IMR-90 (cell line): ENCODE measurements at regions not wholly inside any gene's neighbourhood (a gene's known extent, or its start where the extent isn't known, plus 50 kb on each side); places are given as distances from the start of the nearest gene placed in this dataset.

ENCODE experiments used
- ATAC-seq: fragments of 200-7000 bp; cut with Tn5 transposase; 2 replicates; pipeline ENCODE4 v1.9.1; 2020; ENCODE audit warnings: low read depth, mild to moderate bottlenecking, moderate library complexity
- BruUV-seq: library from RNA; stranded (reverse); fragments of 400-500 nt; replicated peaks from 2 replicates; lab custom pipeline; 2021; lab: Mats Ljungman, UMichigan
- CTCF ChIA-PET: fragments of 300-600 bp; formaldehyde crosslinking; extraction: SDS; loops from one replicate; lab custom pipeline; 2021; ENCODE audit warnings: antibody characterized with exemption; lab: Yijun Ruan, JAX
- POLR2A ChIA-PET: fragments of 300-600 bp; sonication (Branson Sonifier 250); formaldehyde crosslinking; loops from one replicate; lab custom pipeline; 2022; ENCODE audit warnings: antibody characterized with exemption; ENCODE audit not compliant: unreplicated experiment; lab: Charles Lee
- DNase-seq: peaks from one replicate; pipeline ENCODE4 v3.0.0; 2013
- H2AFZ ChIP-seq: replicated peaks from 2 replicates; pipeline ENCODE3; 2013; ENCODE audit warnings: low read length, mild to moderate bottlenecking; ENCODE audit not compliant: poor library complexity
- H2AK5ac ChIP-seq: 2 replicates; pipeline ENCODE4 v1.6.1; 2013; ENCODE audit warnings: low read depth, low read length, inconsistent platforms
- H2AK9ac ChIP-seq: replicated peaks from 2 replicates; pipeline ENCODE3; 2013; ENCODE audit warnings: mild to moderate bottlenecking, low read depth, low read length, moderate library complexity; ENCODE audit not compliant: poor library complexity
- H2BK120ac ChIP-seq: 2 replicates; pipeline ENCODE4 v1.6.1; 2013; ENCODE audit warnings: low read depth, low read length, inconsistent platforms
- H2BK15ac ChIP-seq: 3 replicates; pipeline ENCODE4 v1.6.1; 2013; ENCODE audit warnings: low read depth, low read length, inconsistent platforms
- H2BK20ac ChIP-seq: 2 replicates; pipeline ENCODE4 v1.6.1; 2013; ENCODE audit warnings: low read depth, mild to moderate bottlenecking, inconsistent platforms, low read length, moderate library complexity
- H2BK5ac ChIP-seq: 2 replicates; pipeline ENCODE4 v1.6.1; 2013; ENCODE audit warnings: mild to moderate bottlenecking, low read depth, low read length, inconsistent platforms; ENCODE audit not compliant: poor library complexity, severe bottlenecking
- H3K14ac ChIP-seq: replicated peaks from 2 replicates; pipeline ENCODE4 v1.6.1; 2013; ENCODE audit warnings: low read depth, low read length, inconsistent platforms
- H3K18ac ChIP-seq: 2 replicates; pipeline ENCODE4 v1.6.1; 2013; ENCODE audit warnings: low read depth, low read length, control low read depth
- H3K23ac ChIP-seq: 2 replicates; pipeline ENCODE4 v1.6.1; 2013; ENCODE audit warnings: low read depth, low read length, inconsistent platforms
- H3K27ac ChIP-seq: 2 replicates; pipeline ENCODE4 v1.5.1; 2013; ENCODE audit warnings: mild to moderate bottlenecking, control low read depth, low read length; ENCODE audit not compliant: insufficient read depth
- H3K27me3 ChIP-seq: 2 replicates; pipeline ENCODE4 v1.6.1; 2013; ENCODE audit warnings: low read length; ENCODE audit not compliant: control insufficient read depth, insufficient read depth
- H3K36me3 ChIP-seq: 2 replicates; pipeline ENCODE4 v1.6.1; 2013; ENCODE audit warnings: low read length, mixed read lengths; ENCODE audit not compliant: control insufficient read depth, insufficient read depth
- H3K4ac ChIP-seq: 2 replicates; pipeline ENCODE4 v1.6.1; 2013; ENCODE audit warnings: low read depth, low read length, inconsistent platforms
- H3K4me1 ChIP-seq: 2 replicates; pipeline ENCODE4 v1.6.1; 2013; ENCODE audit warnings: low read length, mixed read lengths; ENCODE audit not compliant: control insufficient read depth, insufficient read depth
- H3K4me2 ChIP-seq: 2 replicates; pipeline ENCODE4 v1.6.1; 2013; ENCODE audit warnings: low read depth, mild to moderate bottlenecking, control low read depth, low read length, moderate library complexity
- H3K4me3 ChIP-seq: 2 replicates; pipeline ENCODE4 v1.5.1; 2013; ENCODE audit warnings: low read depth, mild to moderate bottlenecking, control low read depth, low read length, moderate library complexity; ENCODE audit not compliant: insufficient read depth
- H3K56ac ChIP-seq: 2 replicates; pipeline ENCODE4 v1.6.1; 2013; ENCODE audit warnings: low read length, inconsistent platforms; ENCODE audit not compliant: insufficient read depth; ENCODE audit errors: extremely low read depth
- H3K79me1 ChIP-seq, 2 experiments: 2 replicates each; pipeline ENCODE4 v1.6.1; 2013; ENCODE audit warnings: low read length in 2 of 2, inconsistent platforms in 1 of 2, low read depth in 1 of 2
- H3K9ac ChIP-seq: 2 replicates; pipeline ENCODE4 v1.6.1; 2013; ENCODE audit warnings: low read depth, low read length, control low read depth
- H3K9me1 ChIP-seq: 2 replicates; pipeline ENCODE4 v1.6.1; 2013; ENCODE audit warnings: low read length, inconsistent platforms; ENCODE audit not compliant: insufficient read depth
- H3K9me3 ChIP-seq: 2 replicates; pipeline ENCODE4 v1.6.1; 2013; ENCODE audit warnings: low read length; ENCODE audit not compliant: control insufficient read depth, insufficient read depth
- H4K20me1 ChIP-seq: 2 replicates; pipeline ENCODE4 v1.6.1; 2013; ENCODE audit warnings: low read length, inconsistent platforms; ENCODE audit not compliant: insufficient read depth
- H4K5ac ChIP-seq: 2 replicates; pipeline ENCODE4 v1.6.1; 2013; ENCODE audit warnings: mild to moderate bottlenecking, low read depth, low read length, control low read depth
- H4K8ac ChIP-seq, 2 experiments: 2 replicates each; pipeline ENCODE4 v1.6.1; 2013; ENCODE audit warnings: low read depth in 2 of 2, low read length in 2 of 2, control low read depth in 1 of 2, inconsistent platforms in 1 of 2
- H4K91ac ChIP-seq: 2 replicates; pipeline ENCODE4 v1.6.1; 2013; ENCODE audit warnings: low read depth, low read length, inconsistent platforms; ENCODE audit not compliant: insufficient read depth
- CHD1 ChIP-seq: IDR thresholded peaks from 2 replicates; pipeline ENCODE4 v1.6.1; 2012; ENCODE audit warnings: low read depth, low read length, improper control_type of control experiment
- RFX5 ChIP-seq: IDR thresholded peaks from 2 replicates; pipeline ENCODE4 v1.8.0; 2012; ENCODE audit warnings: low read depth, mild to moderate bottlenecking, low read length, moderate library complexity
- WGBS, 2 experiments: methylation state at CpG; one replicate each; pipeline versions ENCODE4 v1.1.5 to v1.1.7; 2013; ENCODE audit warnings: missing lambda C conversion rate in 2 of 2; ENCODE audit not compliant: insufficient read length in 1 of 2; ENCODE audit errors: extremely low coverage in 2 of 2; 5-methylcytosine and 5-hydroxymethylcytosine counted together
- dilution Hi-C: fragments of 300-500 bp; cut with HindIII; formaldehyde crosslinking; loops from one replicate; pipeline ENCODE4 v1.14.3; 2018; ENCODE audit warnings: low sequenced_read_pairs; ENCODE audit not compliant: unreplicated experiment
- in situ Hi-C: fragments of 300-500 bp; cut with MboI; formaldehyde crosslinking; loops from 3 replicates; pipeline ENCODE4 v1.14.3; 2019; ENCODE audit warnings: low sequenced_read_pairs, inconsistent platforms, mixed read lengths
- intact Hi-C: fragments of 100-400 bp; cut with micrococcal nuclease; formaldehyde crosslinking; loops from 2 replicates; pipeline ENCODE4 v1.10.0; 2022
- TF ChIP-seq, protein P1 (sequence below): conservative IDR thresholded peaks from 2 replicates; pipeline ENCODE4 v1.5.1; 2012; ENCODE audit warnings: mild to moderate bottlenecking, low read depth, low read length, improper control_type of control experiment
- TF ChIP-seq, protein P2 (sequence below): fragments of 150-350 bp; IDR thresholded peaks from 2 replicates; pipeline ENCODE4 v1.6.1; 2016; ENCODE audit warnings: low read depth, mild to moderate bottlenecking, low read length, moderate library complexity, borderline replicate concordance

DNA sequence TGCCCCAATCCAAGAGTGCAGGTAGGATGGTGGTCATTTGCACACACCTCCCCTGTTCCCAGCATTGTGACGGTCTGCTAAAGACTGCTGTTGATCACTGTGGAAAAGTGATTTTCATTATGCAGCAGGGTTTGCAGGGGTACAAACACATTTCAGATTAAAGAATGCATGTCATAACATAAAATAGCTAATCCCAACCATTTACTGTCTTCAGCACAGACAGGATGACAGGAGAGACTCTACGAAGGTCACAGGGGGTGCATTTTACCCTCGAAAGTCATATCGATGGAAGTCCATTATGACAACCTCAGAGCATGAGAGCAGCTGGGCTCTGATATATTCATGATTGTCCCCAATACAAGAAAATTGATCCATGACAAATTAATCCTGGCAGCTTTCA, 302.6 kb downstream of the AJAP1 start:
- ChIA-PET POLR2A (no interaction called here), CTCF (no interaction called here)
- intact Hi-C loops = no loop called here
- dilution Hi-C loops = no loop called here
- H3K18ac ChIP-seq = no peak overlapping the region
- H2AK5ac ChIP-seq = no peak overlapping the region
- H3K79me1 ChIP-seq = no peaks in the 10 kb centered on the region
- H3K4me2 ChIP-seq = no peak overlapping the region
- BruUV-seq = no TSS peak
- in situ Hi-C loops = no loop called here
- H3K9me1 ChIP-seq = no peaks in the 10 kb centered on the region
- no peak overlapping the region for H2AK9ac ChIP-seq
- H3K23ac ChIP-seq = no peak overlapping the region
- H3K27ac ChIP-seq = no peak overlapping the region
- H2BK15ac ChIP-seq = no peak overlapping the region
- no peak overlapping the region for H4K5ac ChIP-seq
- no peaks in the 10 kb centered on the region for H3K27me3 ChIP-seq
- H2BK5ac ChIP-seq = no peak overlapping the region
- H3K14ac ChIP-seq = no peak overlapping the region
- H2BK120ac ChIP-seq = no peak overlapping the region
- H2AFZ ChIP-seq = no peak overlapping the region
- no peak for TF ChIP-seq CHD1
- TF ChIP-seq, protein P1, sequence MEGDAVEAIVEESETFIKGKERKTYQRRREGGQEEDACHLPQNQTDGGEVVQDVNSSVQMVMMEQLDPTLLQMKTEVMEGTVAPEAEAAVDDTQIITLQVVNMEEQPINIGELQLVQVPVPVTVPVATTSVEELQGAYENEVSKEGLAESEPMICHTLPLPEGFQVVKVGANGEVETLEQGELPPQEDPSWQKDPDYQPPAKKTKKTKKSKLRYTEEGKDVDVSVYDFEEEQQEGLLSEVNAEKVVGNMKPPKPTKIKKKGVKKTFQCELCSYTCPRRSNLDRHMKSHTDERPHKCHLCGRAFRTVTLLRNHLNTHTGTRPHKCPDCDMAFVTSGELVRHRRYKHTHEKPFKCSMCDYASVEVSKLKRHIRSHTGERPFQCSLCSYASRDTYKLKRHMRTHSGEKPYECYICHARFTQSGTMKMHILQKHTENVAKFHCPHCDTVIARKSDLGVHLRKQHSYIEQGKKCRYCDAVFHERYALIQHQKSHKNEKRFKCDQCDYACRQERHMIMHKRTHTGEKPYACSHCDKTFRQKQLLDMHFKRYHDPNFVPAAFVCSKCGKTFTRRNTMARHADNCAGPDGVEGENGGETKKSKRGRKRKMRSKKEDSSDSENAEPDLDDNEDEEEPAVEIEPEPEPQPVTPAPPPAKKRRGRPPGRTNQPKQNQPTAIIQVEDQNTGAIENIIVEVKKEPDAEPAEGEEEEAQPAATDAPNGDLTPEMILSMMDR = no peak
- TF ChIP-seq RFX5 = no peak
- TF ChIP-seq, protein P2, sequence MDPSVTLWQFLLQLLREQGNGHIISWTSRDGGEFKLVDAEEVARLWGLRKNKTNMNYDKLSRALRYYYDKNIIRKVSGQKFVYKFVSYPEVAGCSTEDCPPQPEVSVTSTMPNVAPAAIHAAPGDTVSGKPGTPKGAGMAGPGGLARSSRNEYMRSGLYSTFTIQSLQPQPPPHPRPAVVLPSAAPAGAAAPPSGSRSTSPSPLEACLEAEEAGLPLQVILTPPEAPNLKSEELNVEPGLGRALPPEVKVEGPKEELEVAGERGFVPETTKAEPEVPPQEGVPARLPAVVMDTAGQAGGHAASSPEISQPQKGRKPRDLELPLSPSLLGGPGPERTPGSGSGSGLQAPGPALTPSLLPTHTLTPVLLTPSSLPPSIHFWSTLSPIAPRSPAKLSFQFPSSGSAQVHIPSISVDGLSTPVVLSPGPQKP = no peak
- H3K4me3 ChIP-seq = no peak overlapping the region
- no peak overlapping the region for H3K4ac ChIP-seq
- H3K36me3 ChIP-seq = no peaks in the 10 kb centered on the region
- H3K4me1 ChIP-seq = no peaks in the 10 kb centered on the region
- H3K9ac ChIP-seq = no peak overlapping the region
- no peak for DNase-seq
- ATAC-seq = no peak
- 83% methylated on average over 1 of the region's 4 CpGs; no CpG with 5 or more reads in 1 of the 2 experiments for WGBS, 2 experiments
- H3K56ac ChIP-seq = no peak overlapping the region
- H4K8ac ChIP-seq = no peak overlapping the region
- H2BK20ac ChIP-seq = no peak overlapping the region
- peaks cover 36% of the 10 kb centered on the region for H3K9me3 ChIP-seq
- H4K20me1 ChIP-seq = no peaks in the 10 kb centered on the region
- H4K91ac ChIP-seq = no peak overlapping the region
